Activated CD8-positive, alpha-beta memory T cell treated with anti-CD3 and anti-CD28 coated beads for 4 hours (primary cell): ENCODE measurements at regions not wholly inside any gene's neighbourhood (a gene's known extent, or its start where the extent isn't known, plus 50 kb on each side); places are given as distances from the start of the nearest gene placed in this dataset.
"Not testable (repeated sequence)": the region's sequence is repeated elsewhere in the genome, so short reads cannot be mapped to it uniquely, and the experiment has no call there.

ENCODE experiments used
- DNase-seq, 2 donors: peaks; one replicate each; pipeline ENCODE4 v3.0.0-alpha.2; 2020; ENCODE audit warnings: low read depth in 2 of 2

DNA sequence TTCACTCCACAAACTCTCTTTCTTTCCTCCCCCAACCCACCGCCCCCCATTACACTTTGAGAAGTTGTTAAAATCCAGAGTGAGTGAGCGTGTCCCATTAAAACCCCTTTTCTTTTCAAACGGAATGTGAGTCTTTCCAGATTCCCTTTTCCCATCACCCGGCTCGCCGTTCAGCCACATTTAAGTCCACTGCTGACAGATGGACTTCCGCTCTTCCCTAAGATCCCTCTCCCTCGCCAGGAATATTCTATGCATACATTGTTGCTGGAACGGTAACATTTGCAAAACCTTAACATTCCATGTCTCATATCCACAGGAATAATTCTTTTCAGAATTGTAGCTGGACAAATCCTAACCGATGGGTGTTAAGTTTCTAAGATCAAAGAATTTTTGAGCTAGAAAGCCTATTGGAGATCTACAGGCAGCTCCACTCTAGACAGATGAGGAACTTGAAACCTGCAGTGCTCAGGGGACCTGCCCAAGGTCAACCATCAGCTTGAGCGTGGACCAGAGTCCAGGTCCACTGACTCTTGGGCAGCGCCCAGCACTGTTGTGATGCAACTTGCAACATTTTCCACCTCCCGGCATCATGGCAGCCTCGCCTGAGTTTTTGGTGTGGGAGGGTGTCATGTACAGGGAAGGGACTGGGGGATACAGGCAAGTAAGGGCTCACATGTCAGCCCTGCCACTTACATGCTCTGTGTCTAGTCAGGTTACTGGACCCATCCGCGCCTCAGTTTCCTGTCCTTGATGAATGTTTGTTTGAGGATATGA, 500.1 kb downstream of the CCDC171 start:
- no peak for DNase-seq

DNA sequence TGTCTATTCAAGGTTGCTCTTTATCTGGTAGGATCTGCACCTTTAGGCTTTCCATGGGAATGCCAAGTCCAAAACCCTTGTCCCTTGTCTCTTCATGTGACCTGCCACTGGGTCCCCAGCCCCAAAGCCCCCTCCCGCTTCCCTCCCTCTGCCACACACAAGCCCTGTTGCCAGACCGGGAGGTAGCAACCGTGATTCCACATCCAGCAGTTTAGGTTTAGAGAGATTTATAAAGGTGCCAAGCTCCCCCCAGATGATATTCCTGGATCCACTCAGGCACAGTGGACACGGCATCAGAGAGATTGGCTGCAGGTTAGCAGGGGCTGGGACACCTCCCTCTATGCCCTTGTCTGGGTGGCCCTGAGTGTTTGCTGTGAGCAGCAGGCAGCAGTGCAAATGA, 504.7 kb downstream of the CCDC171 start:
- DNase-seq, result no peak

DNA sequence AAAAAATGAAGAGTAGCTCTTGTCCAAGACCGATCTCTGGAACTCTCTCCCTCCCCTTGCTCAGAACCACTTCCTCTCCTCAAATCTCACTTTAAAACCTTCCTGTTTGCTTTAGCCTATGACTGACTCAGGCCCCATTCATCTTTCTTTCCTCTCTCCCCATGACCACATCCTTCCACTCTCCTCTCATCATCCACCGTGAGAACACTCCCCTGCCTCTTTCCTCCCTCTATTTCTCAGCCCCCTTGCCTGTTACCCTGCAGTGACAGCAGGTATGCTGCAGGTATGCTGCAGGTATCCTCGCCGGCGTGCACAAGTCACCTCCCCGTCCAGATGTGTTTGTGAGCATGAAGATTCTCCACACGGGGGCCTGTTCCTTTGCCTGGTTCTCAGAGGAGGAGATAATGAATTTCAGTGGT, 505.3 kb downstream of the CCDC171 start:
- DNase-seq, result no peak

DNA sequence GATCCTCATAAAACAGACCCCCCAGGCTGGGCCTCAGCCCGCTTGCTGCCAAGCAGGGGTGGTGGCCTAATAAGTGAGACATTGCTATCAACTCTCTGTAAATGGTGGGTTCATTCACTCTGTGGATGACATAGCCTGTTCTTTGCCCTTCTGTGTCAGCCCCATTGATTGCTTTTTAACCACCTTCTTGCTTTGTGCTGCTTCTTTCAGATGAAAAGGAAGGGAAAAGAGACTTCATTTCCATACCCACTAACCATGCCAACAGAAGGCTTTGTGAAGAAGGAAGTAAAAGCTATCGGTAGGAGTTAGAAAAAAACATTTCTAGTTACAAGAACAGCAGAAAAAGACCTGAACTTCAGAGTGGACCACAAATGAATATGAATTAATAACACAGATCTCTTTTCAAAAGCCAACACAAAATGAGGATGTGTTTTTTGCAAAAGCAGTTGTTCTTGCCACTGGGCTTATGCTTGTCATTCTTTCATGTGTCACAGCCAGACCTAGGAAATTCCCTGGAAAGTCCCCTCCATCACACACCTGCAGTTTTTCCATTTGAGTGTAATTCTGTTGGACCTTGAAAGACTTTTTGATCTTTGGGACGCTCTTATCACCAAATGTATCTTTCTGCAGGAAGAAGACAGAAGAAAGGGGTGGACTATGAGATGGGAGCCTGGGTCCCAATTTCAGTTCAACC, 507.7 kb downstream of the CCDC171 start:
- no peak for DNase-seq

DNA sequence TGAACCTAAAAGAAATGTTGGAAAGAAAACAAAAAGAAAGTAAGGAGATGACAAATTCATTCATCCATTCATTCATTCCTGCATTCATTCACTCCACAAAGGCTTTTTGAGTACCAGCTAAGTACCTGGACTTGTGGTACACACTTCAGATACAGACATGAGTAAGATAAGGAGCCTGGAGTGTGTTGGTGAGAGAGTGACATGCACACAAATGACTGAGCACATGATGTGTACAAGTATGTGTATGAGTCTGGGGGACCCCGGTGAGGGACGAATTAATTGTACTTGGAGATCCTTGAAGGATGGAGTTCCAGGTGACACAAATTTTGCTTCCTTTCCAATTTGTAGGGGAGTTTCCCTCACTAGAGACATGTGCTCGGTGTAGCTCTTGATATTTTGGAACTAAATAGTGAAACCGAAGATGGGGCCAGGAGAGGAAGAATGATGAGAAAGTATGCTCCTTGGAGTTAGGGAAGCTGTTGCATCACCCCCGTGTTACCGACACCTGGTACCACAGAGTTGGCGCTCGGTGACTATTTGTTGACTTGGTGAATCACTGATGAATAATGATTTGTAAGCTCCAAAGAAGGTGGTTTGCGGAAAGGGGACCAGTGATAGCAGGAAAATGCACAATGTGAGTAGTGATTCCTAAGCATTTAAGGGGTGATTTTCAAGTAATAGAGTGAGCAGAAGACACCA, 509.8 kb downstream of the CCDC171 start:
- no peak for DNase-seq

DNA sequence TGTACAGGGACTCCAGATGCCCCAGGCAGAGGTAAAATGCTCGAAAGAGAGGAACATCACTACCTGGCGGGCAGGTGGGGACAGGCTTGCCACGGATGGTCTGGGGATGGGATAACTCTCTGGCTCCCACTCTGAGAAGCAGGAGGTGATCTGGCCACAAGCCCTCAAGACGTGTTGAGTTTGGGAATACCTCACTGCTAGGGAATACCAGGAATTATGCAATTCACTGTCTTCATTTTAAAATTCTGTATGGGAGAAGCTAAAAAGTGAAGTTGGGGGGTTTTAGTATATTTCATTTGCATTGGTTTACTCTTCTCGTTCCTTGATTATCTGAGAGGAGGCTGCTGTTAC, 510.4 kb downstream of the CCDC171 start:
- DNase-seq, result no peak

DNA sequence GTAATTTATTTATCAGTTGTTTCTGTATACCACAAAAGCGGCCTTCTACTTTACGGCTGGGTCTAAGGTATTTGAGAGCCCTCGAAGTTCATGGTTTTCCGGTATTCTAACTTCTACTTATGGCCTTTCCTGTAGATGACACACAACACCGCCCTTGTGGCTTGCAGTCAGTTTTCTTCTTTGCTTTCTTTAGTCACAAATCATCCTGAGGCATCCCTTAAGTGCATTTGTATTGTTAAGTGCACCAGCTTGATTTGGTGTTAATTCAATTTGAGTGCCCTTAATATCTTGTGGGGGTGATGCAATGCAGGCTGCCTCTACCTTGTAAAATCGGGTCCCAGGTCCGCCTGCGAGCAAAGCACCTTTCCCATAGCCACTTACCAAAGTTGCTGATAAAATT, 511.9 kb downstream of the CCDC171 start:
- no peak for DNase-seq

DNA sequence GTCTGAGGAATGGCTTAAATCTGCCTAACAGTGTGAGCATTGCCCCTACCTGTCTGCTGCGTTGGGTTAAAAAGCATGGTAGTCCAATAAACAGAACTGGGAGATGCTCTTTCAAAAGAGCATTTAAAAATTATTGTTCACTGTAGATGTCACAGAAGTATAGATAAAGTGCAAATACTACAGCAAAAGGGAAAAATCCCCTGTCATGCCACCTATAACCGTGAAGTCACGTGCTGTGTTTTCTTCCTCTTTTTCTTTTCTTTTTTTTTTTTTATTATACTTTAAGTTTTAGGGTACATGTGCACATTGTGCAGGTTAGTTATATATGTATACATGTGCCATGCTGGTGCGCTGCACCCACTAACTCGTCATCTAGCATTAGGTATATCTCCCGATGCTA, 513.4 kb downstream of the CCDC171 start:
- not testable (repeated sequence) for DNase-seq

DNA sequence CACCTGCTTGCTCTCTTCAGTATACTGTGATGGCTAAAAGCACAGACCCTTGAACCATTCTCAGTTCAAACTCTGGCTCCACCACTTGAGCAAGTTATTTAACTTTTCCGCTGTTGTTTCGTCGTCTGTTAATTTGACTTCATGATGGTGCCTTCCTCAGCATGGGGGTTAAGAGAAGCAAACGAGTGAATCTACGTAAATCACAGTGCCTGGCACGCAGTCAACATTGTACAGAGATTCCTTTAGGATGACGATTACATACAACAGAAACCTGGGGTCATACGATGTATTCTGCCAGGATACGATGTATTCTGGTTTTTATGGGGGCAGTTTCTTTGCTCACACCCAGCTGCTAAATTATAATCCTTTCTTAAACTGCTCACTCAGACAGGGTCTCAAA, 515.6 kb downstream of the CCDC171 start:
- no peak for DNase-seq

DNA sequence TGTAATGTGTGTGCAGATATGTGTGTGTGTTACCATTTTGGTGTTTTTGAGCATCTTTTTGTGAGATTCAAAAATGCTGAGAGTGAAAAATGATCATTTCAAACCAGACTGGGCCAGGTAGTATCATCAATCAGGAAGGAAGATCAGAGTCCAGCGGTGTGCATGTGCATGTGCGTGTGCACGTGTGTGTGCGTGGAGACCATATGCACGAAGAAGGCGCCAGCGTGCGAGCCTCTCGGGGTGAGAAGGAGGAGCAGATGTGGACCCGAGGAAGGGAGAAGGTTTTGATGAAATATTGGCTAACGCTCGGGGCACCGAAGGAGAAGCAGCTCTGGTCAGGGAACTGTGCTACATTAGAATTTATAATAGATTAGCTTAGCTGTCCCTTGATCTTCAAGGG, 516.4 kb downstream of the CCDC171 start:
- DNase-seq, result no peak

DNA sequence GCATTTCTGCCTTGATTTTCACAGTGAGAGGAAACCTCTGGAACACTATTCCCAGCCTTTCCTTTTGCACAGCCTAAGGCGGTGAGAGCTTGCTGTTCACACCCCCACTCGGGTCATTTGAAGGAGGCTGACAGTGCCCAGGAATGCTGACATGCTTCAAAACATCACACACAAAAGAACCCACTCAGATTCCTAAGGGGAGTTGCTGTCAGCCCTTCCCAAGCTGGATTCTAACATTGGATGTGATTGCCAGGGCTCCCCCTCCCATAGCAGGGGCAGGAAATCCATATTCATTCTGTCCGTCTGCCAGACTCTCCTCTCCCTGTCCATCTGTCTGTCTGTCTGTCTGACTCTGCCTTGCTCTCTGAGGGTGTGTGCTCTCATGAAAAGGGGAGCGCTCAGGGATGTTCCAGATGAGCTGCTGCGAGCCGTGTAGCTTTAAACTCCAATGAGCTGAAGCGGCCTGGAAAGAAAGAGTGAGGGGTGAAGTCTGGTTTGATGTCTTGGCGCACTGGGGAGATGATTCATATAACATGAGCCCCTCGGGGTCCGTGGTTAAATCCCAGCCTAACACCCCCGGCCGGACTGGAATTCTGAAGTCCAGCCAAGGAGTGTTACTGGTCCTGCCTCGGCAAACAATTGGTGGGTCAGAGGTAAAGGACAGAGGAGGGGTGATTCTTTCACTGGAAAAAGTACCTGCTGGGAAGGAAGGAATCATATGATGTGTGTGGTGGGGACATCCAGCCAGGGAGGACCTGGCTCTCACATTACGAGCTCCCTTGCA, 517.0 kb downstream of the CCDC171 start:
- DNase-seq, result no peak

DNA sequence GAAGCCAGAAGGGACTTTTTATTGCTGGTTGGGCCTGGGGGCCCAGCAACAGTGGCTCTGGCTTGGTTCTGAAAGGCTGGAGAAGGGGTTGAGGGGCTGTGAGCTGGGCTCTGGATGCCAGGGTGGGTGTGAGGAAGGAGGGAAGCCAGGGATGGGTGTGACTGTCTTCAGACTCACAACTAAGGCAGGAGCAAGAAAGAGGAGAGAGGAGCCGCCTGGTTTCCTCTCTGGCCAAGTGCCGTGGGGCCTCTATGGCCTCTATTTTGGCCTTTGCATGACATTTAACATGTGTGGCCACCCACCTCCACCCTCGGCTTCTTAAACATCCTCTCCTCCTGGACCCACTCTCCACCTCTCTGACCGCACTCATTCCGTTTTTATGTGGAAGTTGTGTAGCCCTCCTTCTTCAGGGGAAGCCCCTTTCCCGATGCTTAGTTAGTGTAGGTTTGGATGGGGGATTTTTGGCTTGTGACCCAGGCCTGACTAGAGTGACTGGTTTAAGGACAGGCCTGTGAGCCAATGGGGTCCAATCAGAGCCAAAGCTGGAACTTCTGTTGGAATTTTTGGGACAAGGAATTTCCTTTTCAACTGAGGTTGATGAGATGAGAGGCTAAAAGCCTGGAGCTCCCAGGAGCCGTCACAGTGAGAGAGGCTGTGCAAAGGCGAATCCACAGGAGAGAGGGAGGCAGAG, 517.8 kb downstream of the CCDC171 start:
- no peak for DNase-seq

DNA sequence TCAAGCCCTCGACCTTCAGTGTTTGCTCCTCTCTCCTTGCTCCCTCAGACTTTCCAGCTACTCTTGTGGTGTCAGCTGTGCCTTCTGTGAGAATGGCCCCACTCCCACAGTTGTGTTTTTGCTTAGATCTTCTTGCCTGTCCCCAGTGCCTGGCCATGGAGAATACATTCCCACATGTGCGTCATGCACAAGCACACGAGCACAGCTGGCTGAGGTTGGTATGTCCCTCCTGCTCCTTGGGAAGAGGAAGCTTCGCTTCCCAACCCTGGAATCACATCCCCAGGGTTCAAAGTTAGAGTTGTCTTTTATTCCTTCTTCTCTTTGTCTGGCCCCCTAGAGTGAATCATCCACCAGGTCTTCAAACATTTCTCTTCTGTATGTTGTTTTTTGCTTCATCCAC, 518.6 kb downstream of the CCDC171 start:
- DNase-seq, result no peak

DNA sequence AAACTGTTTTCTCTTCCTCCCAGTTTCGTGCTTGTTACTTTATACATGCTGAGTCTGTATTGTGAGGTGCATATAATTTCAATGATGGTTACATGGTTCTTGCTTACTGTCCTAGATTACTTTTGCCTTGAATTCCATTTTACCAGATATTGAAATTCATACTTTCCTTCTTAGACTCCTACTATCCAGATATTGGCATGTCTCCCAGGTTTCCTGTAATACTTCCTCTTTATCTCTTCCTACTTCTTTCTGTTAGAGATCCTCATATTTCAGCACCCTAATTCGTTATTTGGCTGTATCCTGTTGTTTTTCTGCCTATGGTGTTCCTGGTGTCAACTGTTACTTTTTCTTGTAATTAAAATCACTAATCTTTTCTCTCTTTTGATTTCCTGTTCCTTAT, 522.1 kb downstream of the CCDC171 start:
- DNase-seq, result no peak

DNA sequence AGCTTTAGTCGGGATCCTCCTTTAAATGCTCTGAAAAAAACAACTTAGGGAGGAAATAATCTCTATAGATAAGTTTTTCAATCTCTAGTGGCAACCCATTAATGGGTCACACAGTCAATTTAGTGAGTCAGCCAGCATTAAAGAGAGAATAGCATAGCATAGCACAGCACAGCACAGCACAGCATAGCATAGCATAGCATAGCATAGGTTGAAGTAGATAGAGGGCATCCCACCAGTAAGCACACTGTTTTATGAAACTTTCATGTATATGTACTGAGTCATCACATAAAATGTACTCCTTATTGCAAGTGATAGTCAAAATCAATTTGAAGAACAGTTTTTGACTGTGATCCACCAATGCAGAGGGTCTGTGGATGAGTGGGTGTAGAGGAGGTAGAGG, 522.9 kb downstream of the CCDC171 start:
- DNase-seq, result no peak

DNA sequence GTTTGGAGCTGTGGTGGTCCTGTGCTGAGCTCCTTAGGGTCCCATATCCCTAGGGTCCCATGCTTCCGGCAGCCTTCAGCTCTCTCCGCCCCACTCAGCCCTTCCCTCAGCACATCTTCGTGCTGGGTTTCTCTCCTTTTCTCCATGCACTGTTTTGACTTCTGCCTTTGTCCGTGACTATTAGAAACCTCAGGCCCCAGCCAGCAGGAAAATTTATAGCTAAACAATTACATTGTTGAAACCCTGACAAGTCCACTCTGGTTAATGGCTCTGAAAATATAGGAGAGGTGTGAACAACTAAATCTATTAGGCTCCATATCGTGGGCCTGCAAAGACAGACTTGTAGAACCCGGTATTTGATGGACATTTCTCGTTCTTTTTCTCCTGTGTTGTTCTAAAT, 523.7 kb downstream of the CCDC171 start:
- no peak for DNase-seq

DNA sequence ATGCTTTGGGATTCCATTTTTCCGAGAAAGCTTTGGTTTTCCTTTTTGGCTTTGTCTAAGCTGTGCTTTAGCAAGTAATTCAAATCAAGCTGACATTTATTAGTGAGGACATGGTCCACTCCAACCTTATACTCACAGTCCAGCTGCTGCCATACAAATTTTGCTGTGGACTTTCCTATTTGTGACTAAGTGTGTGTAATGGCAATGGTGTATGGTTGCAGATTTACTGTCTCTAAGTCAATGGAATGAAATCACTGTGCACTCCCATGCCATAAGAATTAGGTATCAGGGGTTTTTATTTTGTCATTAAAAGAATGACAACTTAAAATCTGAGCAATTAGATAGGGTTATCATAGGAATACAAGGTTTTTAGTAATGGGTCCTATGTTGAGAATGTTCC, 530.0 kb downstream of the CCDC171 start:
- no peak for DNase-seq

DNA sequence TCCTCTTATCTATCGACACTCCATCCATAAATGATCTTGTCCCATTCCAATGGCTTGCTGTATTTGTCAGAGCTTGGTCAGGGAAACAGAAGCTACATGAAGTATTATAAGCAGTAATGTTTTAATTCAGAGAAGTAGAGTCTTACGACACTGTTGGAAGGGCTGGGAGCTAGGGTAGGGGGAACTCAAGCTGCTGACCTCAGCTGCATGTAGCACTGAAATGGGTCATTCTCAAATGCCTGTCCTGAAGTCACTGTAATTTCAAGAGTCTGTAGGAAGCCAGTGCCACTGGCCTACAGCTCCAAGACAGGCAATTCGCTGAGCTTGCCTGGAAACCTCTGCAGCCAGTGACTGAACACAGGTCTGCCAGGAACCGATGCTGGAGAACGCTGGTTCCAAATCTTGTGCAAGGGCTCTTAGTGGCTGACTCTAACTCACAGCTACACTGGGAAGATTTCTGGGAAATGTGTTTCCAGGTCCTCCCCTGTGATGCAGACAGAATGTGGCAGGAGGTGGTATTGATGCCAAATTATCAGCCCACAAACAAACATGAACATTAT, 532.4 kb downstream of the CCDC171 start:
- DNase-seq, result no peak

DNA sequence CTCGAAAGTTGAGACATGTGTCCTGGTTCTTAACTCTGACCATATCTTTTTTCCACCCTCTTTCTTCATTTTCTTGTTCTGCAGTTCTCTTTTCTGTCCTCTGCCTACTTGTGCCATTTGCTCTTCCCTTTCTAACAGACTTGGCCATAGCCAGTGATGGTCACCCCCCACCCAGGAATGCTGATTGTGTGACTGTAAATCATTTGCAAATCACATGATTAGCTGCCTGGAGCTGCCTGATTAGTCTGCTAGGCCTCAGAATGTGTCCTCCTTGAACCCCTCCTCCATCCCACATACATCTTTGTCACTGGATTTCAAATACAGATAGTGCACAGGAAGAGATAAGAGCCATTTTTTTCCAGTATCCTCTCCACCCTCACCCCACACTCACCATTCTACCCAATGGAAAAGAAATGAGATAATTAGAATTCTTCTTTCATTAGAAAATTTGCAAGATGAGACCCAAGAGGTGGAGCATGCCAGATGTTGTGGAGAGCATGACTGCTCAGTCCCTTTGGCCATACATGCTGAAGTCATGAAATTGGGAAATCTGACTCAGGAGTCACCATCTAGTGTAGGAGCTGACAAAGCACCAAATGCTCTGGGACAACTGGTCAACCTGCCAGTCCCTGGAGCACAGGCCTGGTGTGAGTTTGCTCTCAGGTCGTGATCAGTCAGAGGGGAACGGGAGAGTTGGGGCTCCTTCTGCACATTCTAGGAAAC, 538.2 kb downstream of the CCDC171 start:
- DNase-seq, result no peak
